Stromal cell of bone marrow (primary cell): ENCODE measurements at regions not wholly inside any gene's neighbourhood (a gene's known extent, or its start where the extent isn't known, plus 50 kb on each side); places are given as distances from the start of the nearest gene placed in this dataset.

ENCODE experiments used
- DNase-seq: peaks from one replicate; pipeline ENCODE4 v3.0.0-alpha.2; 2012; ENCODE audit warnings: low read depth

DNA sequence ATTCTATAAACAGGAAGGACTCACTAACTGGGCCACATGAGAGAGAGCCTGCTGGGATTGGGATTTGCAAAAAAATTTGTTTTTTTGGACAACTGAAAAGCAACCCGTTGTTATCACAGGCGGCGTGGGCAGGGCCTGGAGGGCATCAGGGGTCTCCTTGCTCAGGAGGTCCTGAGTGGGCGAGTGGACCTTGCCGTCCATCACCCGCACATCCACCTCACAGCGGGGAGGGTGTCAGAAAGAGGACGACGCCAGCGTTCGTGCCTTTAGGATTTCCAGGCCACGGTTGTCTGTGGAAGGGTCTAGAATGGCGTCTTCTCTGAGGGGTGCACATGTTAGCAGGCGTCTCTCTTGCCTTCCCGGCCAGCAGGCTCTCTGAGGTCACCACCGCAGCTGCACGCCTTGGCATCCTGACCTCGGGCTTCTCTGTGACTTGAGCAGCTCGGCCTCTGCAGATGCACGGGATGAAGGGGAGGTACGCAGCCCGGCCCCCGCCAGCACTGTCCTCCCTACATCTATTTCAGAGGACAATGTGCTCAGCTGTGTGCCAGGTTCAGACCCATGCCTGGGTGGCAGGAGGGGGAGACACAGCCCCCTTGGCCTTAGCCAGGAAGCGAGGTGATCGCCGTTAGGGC lies 749.5 kb downstream of the BRD1 start:
- no peak for DNase-seq

GRCh38 chr22:49077586-49077985 lies 750.1 kb downstream of the BRD1 start:
- no peak for DNase-seq

GRCh38 chr22:49077036-49077393 lies 750.7 kb downstream of the BRD1 start:
- no peak for DNase-seq

GRCh38 chr22:49076300-49077035 lies 751.2 kb downstream of the BRD1 start:
- no peak for DNase-seq

DNA sequence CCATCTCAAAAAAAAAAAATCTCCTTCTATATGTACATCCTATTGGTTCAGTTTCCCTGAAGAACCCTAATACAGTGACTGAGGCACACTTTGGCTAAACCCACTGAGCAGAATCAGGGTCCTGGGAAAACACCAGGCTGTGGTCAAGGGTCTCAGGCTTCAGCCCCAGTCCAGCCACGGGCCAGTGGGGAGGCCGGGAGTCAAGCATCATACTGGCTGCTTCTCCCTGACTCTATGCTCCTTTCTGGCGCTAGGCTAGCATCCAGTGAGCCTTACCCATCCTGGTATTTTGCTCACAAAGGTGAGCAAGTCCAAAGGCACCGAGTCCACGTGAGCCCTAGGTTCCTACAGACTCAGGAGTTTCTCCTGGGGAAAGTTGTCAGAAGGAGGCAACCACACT lies 752.5 kb downstream of the BRD1 start:
- DNase-seq, result no peak

- DNase-seq, result no peak
Measured at GRCh38 chr22:49073873-49074417, 753.7 kb downstream of the BRD1 start.

GRCh38 chr22:49072996-49073645 lies 754.6 kb downstream of the BRD1 start:
- no peak for DNase-seq

DNA sequence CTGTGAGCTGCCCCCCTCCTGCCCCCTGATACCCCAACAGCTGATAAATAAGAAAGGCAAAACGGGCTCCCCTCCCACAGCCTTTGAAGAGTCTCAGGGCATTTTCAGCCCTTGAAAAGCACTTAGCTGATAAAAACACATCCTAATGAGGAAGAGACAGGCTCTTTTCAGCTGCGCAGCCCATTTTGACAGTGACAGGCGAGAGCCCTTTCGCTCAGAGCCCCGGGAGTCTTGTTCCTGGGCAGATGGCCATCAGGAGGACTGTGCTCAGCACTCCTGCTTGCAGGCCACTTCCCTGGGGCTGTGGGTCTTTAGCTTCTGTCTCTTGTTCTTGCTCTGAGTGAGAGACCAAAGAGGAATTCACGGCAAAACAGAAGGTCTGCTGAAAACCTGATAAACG lies 757.2 kb downstream of the BRD1 start:
- DNase-seq, result no peak

- DNase-seq, result no peak
Measured at GRCh38 chr22:49068861-49069500, 758.7 kb downstream of the BRD1 start.

- DNase-seq, result no peak
Measured at GRCh38 chr22:49067504-49067903, 760.2 kb downstream of the BRD1 start.

GRCh38 chr22:49066619-49067018 lies 761.1 kb downstream of the BRD1 start:
- DNase-seq, result no peak

- DNase-seq, result no peak
Measured at GRCh38 chr22:49064836-49065235, 762.8 kb downstream of the BRD1 start.

DNA sequence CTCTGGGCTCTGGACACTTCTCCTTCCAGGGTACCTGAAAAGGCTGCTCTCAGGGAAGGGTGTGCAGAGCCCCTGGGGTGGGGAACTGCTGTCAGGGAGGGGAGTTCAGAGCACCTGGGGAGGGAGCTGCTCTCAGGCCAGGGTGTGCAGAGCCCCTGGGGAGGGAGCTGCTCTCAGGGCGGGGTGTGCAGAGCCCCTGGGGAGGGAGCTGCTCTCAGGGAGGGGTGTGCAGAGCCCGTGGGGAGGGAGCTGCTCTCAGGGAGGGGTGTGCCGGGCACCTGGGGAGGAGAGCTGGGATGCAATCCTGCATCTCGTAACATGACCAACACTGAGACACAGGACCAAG lies 764.2 kb downstream of the BRD1 start:
- no peak for DNase-seq

DNA sequence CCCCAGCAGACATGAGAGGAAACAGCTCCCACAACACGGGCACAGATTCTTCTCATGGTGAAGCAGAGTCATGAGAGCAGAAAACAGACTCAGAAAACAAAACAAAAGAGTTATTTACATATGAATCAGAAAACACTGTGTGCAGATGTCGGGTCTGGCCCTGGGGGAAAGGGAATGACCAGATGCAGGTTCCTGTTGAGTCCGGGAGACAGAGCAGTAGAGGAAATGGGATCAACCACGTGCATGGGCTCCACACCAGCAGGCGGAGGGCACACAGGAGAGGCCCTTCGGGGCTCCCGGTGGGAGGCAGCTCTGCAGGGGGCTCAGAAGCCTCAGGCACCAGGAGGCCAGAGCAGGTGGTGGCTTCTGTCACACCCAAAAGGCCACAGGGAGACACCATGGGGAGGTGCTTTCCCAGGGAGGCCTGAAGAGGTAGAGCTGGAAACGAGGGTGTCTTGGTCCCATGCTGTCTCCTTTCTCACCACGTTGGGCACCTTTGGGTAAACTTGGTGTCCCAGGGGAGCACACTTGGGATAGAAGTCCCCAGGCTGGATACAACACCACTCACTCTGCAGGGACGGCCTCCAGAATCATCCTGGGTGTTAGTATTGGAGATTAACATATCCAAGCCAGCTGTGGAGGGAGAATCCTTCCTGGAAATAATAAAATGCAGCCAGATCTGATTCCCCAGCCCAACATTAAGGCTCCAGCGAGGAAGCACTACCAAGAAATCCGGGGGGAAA lies 764.7 kb downstream of the BRD1 start:
- no peak for DNase-seq

- no peak for DNase-seq
Measured at GRCh38 chr22:49062155-49062801, 765.4 kb downstream of the BRD1 start.

GRCh38 chr22:49057910-49058309 lies 769.8 kb downstream of the BRD1 start:
- DNase-seq, result no peak

- DNase-seq, result no peak
Measured at GRCh38 chr22:49056301-49056700, 771.4 kb downstream of the BRD1 start.

DNA sequence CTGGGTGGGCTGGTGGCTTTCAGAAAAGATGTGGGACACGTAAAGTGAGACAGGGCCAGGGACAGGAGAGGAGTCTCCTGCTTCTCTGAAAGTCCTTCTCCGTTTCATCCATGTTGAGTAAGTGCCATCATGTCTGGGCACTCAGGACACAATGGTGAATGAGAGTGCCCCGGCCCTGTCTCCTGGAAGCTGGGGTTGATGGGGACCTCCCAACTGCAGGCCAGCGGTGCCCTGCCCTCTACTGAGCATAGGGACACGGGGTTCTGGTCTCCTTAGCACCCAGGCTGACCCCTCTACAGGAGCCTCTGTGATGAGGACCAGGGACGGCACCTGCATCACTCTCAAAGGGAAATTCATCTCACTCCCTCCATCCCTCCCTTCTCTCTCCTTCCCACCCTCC lies 772.3 kb downstream of the BRD1 start:
- DNase-seq, result no peak

GRCh38 chr22:49053578-49053977 lies 774.1 kb downstream of the BRD1 start:
- DNase-seq, result no peak

DNA sequence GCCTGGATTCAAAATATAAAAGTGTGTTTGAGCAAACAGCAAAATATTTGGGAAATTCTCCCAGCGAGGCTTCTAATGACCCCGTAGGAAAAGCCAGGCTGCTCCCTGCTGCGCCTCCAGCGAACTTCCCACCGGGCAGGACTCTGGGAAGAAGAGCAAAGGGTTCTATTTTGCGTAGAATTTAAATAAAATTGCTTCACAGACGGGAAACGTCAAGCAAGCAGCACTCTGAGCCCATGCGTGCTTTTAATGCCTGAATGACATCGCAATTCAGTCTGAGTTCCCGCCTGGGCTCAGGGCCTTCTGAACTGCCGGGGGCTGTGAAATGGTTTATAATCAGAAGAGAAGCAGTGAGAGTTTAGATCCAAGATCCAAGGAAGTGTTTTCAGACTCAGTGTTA lies 775.1 kb downstream of the BRD1 start:
- no peak for DNase-seq

GRCh38 chr22:49052023-49052538 lies 775.6 kb downstream of the BRD1 start:
- no peak for DNase-seq
